Mucosa of descending colon (tissue), 3 donors: ENCODE measurements at regions not wholly inside any gene's neighbourhood (a gene's known extent, or its start where the extent isn't known, plus 50 kb on each side); places are given as distances from the start of the nearest gene placed in this dataset.

Experiments
- ATAC-seq: fragments of 200-7000 bp; cut with Tn5 transposase; one replicate; pipeline ENCODE4 v1.9.1; 2020; ENCODE audit warnings: mild to moderate bottlenecking, moderate library complexity
- DNase-seq, 3 donors: peaks; one replicate each; pipeline ENCODE4 v3.0.0-alpha.2; 2020
- H3K36me3 ChIP-seq: fragments of 200-600 bp; one replicate; pipeline ENCODE4 v1.8.0; 2021; ENCODE audit warnings: low read depth, mild to moderate bottlenecking
- H3K4me1 ChIP-seq: fragments of 200-600 bp; one replicate; pipeline ENCODE4 v1.8.0; 2021; ENCODE audit warnings: low read depth, mild to moderate bottlenecking
- H3K4me3 ChIP-seq: fragments of 200-600 bp; one replicate; pipeline ENCODE4 v1.8.0; 2021; ENCODE audit warnings: mild to moderate bottlenecking
- H3K9me3 ChIP-seq: fragments of 200-600 bp; one replicate; pipeline ENCODE4 v1.8.0; 2021; ENCODE audit warnings: mild to moderate bottlenecking
- intact Hi-C, 2 donors: fragments of 100-400 bp; cut with DNase I in 1 of 2; cut with micrococcal nuclease in 1 of 2; formaldehyde crosslinking; loops; one replicate each; pipeline versions ENCODE4 v1.11.0 to v1.11.1; 2022; cut with DNase I, micrococcal nuclease
- TF ChIP-seq, protein P1 (sequence below): fragments of 200-600 bp; IDR thresholded peaks from one replicate; pipeline ENCODE4 v1.8.0; 2022; ENCODE audit warnings: antibody characterized with exemption, mild to moderate bottlenecking
- donor health status: DM: no; HTN: no; CAD: no; lungs with moderate emphysema.
- donor health status: DM: no; HTN: no; CAD: no.
- donor health status: DM: no; HTN: yes; CAD: no.

DNA sequence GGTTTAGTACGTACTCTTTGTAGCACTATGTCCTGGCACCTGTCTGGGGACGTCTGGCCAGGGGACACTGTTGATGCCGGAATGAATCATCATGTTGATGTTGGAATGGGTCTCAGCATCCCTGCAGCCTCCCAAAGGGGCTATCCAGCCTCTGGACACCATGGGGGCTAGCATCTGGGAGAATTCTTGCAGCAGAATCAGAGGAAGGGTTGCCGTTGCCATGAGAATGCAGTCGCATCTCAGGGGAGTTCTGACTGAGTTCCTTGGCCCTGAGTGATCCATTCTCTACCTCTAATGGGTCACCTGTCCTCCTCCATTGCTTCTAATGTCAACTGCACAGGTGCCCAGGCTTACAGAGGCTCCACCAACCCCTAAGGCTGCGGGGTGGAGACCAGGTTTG, 129.1 kb downstream of the UQCRFS1 start:
- TF ChIP-seq, protein P1, sequence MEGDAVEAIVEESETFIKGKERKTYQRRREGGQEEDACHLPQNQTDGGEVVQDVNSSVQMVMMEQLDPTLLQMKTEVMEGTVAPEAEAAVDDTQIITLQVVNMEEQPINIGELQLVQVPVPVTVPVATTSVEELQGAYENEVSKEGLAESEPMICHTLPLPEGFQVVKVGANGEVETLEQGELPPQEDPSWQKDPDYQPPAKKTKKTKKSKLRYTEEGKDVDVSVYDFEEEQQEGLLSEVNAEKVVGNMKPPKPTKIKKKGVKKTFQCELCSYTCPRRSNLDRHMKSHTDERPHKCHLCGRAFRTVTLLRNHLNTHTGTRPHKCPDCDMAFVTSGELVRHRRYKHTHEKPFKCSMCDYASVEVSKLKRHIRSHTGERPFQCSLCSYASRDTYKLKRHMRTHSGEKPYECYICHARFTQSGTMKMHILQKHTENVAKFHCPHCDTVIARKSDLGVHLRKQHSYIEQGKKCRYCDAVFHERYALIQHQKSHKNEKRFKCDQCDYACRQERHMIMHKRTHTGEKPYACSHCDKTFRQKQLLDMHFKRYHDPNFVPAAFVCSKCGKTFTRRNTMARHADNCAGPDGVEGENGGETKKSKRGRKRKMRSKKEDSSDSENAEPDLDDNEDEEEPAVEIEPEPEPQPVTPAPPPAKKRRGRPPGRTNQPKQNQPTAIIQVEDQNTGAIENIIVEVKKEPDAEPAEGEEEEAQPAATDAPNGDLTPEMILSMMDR, result no peak
- DNase-seq, result no peak
- H3K4me3 ChIP-seq, result no peak overlapping the region
- no peaks in the 10 kb centered on the region for H3K4me1 ChIP-seq
- intact Hi-C loops, result no loop called here
- no peak for ATAC-seq
- H3K36me3 ChIP-seq, result no peaks in the 10 kb centered on the region
- no peaks in the 10 kb centered on the region for H3K9me3 ChIP-seq

DNA sequence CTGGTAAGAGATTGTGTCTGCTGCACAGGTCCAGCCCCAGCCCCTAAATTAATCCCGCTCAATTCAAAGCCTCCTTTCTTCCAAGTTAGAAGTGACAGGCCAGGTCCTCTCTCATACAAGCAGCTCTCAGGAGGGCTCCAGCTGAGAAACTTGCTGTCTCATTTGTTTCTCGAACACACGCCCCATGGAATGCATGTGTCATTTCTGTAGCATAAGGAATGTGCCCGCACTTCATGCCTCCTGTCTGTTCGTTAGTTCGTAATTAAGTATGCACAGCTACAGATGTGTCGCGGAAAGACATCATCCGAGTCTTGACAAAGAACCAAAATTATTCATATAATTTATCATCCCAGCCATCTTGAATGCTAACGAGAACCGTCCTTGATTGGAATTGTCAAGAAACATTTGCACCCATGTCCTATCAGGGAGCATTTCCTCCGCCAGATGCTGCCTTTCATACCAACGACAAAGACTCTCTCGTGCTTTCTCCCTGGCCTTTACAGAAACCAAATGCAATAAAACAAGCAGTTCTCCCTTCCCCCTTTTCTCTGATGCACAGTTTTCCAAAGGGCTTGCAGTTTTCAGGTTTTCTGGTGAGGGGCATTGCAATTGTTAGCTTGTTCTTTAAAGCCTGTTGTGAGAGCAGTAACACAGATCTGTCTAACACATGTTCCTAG, 133.5 kb downstream of the UQCRFS1 start:
- intact Hi-C loops, result no loop called here

GRCh38 chr19:29076963-29077362, 136.0 kb downstream of the UQCRFS1 start:
- ATAC-seq, result no peak
- intact Hi-C loops, result no loop called here
- H3K9me3 ChIP-seq, result no peaks in the 10 kb centered on the region

More for the DNA sequence above, 133.5 kb downstream of the UQCRFS1 start:
- Histone ChIP-seq H3K36me3 (no peaks in the 10 kb centered on the region), H3K4me1 (no peaks in the 10 kb centered on the region), H3K9me3 (no peaks in the 10 kb centered on the region), H3K4me3 (no peak overlapping the region)
- TF ChIP-seq, protein P1, result no peak
- DNase-seq (no peak), ATAC-seq (no peak)

DNA sequence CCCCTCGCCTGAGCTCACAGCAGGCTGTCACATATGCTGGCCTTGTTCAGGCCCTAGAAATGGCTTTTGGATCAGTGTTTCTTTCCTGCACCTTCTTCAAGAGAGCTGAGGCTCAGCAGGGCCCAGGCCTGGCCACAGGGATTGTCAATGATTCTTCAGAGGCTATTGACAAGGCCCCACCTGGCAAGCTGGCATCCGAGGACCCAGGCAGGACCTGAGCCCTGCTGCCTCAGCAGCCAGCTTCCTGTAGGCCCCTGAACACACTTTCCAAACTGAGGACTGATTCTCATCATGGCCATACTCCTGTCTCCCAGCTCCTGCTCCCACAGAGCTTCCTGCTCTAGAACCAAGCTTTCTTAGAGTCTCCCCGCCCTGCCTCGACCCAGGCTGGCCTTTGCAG, 136.8 kb downstream of the UQCRFS1 start:
- H3K9me3 ChIP-seq, result no peaks in the 10 kb centered on the region
- intact Hi-C loops, result no loop called here
- H3K4me1 ChIP-seq, result no peaks in the 10 kb centered on the region
- H3K4me3 ChIP-seq, result no peak overlapping the region
- no peak for DNase-seq
- TF ChIP-seq, protein P1, result no peak
- ATAC-seq, result no peak
- H3K36me3 ChIP-seq, result no peaks in the 10 kb centered on the region

More at GRCh38 chr19:29076963-29077362, 136.0 kb downstream of the UQCRFS1 start:
- no peak overlapping the region for H3K4me3 ChIP-seq
- TF ChIP-seq, protein P1, result no peak
- no peaks in the 10 kb centered on the region for H3K4me1 ChIP-seq
- no peak for DNase-seq
- H3K36me3 ChIP-seq, result no peaks in the 10 kb centered on the region

- TF ChIP-seq, protein P1, result no peak
- no peak for ATAC-seq
- Histone ChIP-seq H3K4me1 (no peaks in the 10 kb centered on the region), H3K36me3 (no peaks in the 10 kb centered on the region), H3K4me3 (no peak overlapping the region), H3K9me3 (no peaks in the 10 kb centered on the region)
- intact Hi-C loops, result no loop called here
- DNase-seq, result no peak
Measured at GRCh38 chr19:29075149-29075548, 137.8 kb downstream of the UQCRFS1 start.

- TF ChIP-seq, protein P1, result no peak
- Histone ChIP-seq H3K9me3 (no peaks in the 10 kb centered on the region), H3K36me3 (no peaks in the 10 kb centered on the region), H3K4me3 (no peak overlapping the region), H3K4me1 (no peaks in the 10 kb centered on the region)
- intact Hi-C loops, result no loop called here
- ATAC-seq (no peak), DNase-seq (no peak)
Measured at GRCh38 chr19:29074579-29074978, 138.4 kb downstream of the UQCRFS1 start.
